ENCODE measurements at regions not wholly inside any gene's neighbourhood (a gene's known extent, or its start where the extent isn't known, plus 50 kb on each side); places are given as distances from the start of the nearest gene placed in this dataset.
"Not testable (repeated sequence)": the region's sequence is repeated elsewhere in the genome, so short reads cannot be mapped to it uniquely, and the experiment has no call there.

- no peak for DNase-seq (ENCODE audit: low read depth)
These were observed 91.2 kb upstream of the SEM1 start for GRCh38 chr7:96800824-96801223.

DNA sequence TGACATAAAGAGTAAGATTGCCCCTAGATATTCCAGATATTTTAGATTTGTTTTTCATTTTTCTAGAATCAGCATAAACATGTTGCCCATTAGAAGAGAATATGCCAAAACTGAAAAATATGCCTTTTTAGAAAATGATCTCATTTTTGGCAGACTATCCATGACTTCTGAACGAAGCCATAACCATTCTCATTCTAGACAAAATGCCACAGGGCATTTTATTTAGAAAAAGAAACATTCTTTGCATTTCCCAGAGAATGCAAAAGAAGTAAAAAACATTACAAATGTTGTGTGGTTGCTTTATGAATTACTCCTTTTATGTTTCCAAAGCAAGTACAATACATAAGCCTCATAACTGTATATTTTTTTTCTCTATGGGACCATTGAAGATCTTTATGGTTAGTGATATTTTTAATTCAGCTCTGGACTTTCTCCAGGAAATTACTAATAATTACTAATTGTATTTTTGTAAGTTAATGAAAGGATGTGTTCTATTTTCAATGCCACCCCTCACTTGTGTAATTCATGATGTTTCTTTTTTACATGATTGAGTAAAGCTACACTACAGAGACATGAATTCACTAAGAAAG lies 109.6 kb upstream of the SEM1 start:
- no peak for DNase-seq (ENCODE audit: low read depth)
- TF ChIP-seq, protein P1, sequence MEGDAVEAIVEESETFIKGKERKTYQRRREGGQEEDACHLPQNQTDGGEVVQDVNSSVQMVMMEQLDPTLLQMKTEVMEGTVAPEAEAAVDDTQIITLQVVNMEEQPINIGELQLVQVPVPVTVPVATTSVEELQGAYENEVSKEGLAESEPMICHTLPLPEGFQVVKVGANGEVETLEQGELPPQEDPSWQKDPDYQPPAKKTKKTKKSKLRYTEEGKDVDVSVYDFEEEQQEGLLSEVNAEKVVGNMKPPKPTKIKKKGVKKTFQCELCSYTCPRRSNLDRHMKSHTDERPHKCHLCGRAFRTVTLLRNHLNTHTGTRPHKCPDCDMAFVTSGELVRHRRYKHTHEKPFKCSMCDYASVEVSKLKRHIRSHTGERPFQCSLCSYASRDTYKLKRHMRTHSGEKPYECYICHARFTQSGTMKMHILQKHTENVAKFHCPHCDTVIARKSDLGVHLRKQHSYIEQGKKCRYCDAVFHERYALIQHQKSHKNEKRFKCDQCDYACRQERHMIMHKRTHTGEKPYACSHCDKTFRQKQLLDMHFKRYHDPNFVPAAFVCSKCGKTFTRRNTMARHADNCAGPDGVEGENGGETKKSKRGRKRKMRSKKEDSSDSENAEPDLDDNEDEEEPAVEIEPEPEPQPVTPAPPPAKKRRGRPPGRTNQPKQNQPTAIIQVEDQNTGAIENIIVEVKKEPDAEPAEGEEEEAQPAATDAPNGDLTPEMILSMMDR (conservative IDR thresholded peaks at IDR 0.05; ENCODE audit: low read depth, low read length) = no peak
- no peak overlapping the region for H3K4me3 ChIP-seq (ENCODE audit: low read depth, low read length)

More at GRCh38 chr7:96800824-96801223, 91.2 kb upstream of the SEM1 start:
- H3K4me3 ChIP-seq (ENCODE audit: low read depth, low read length) = no peak overlapping the region
- TF ChIP-seq, protein P1 (conservative IDR thresholded peaks at IDR 0.05; ENCODE audit: low read depth, low read length) = no peak

- not testable (repeated sequence) for DNase-seq (ENCODE audit: low read depth); H3K4me3 ChIP-seq (ENCODE audit: low read depth, low read length)
These were observed 111.5 kb upstream of the SEM1 start for GRCh38 chr7:96821131-96821530.

- no peak overlapping the region for H3K4me3 ChIP-seq (ENCODE audit: low read depth, low read length)
- TF ChIP-seq, protein P1 (conservative IDR thresholded peaks at IDR 0.05; ENCODE audit: low read depth, low read length) = no peak
- no peak for DNase-seq (ENCODE audit: low read depth)
These were observed 113.2 kb upstream of the SEM1 start for GRCh38 chr7:96822824-96823223.

- TF ChIP-seq, protein P1 (conservative IDR thresholded peaks at IDR 0.05; ENCODE audit: low read depth, low read length) = no peak
- DNase-seq (ENCODE audit: low read depth) = peak; percentile 5
- no peak overlapping the region for H3K4me3 ChIP-seq (ENCODE audit: low read depth, low read length)
These were observed 113.6 kb upstream of the SEM1 start for GRCh38 chr7:96823274-96823673.

DNA sequence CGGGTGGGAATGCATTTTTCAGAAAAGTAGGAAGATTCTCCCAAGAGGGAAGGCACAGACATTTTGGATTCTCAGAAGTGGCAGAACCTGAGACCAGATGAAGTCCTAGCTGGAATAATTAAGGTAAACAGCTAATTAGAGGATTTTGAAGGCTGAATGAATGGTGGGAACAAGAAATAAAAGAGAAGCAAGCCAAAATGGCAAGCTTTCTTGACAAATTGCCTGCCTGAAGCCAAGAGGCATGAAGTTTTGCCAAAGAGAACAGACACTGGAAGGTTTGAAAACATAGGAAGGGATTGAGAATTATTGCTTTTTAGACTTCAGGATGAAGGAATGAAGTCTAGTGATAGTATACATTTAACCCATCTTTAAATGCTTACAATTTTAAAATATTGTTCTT lies 115.0 kb upstream of the SEM1 start:
- TF ChIP-seq, protein P1 (conservative IDR thresholded peaks at IDR 0.05; ENCODE audit: low read depth, low read length) = no peak
- DNase-seq (ENCODE audit: low read depth) = no peak
- no peak overlapping the region for H3K4me3 ChIP-seq (ENCODE audit: low read depth, low read length)

DNA sequence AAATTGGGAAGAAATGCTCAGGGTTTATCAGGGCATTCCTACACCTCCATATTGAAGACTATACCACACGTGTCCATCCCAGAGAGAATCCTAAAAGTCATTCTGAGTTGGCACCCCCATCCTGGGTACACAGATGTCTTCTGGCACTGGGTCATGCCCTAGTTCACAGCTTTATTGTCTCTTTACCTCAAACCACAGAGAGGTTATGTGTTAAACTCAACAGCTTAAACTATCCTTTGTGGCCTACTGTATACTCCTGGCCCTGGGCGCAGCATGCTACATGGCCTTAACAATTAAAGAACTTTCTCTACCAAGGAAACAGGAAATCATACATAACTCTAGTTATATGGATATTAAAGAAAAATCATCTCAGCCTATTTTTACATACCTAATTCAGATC lies 115.6 kb upstream of the SEM1 start:
- no peak for DNase-seq (ENCODE audit: low read depth)
- H3K4me3 ChIP-seq (ENCODE audit: low read depth, low read length) = no peak overlapping the region
- TF ChIP-seq, protein P1 (conservative IDR thresholded peaks at IDR 0.05; ENCODE audit: low read depth, low read length) = no peak
